SHP77 (cell line): ENCODE measurements at regions not wholly inside any gene's neighbourhood (a gene's known extent, or its start where the extent isn't known, plus 50 kb on each side); places are given as distances from the start of the nearest gene placed in this dataset.
"Not testable (repeated sequence)": the region's sequence is repeated elsewhere in the genome, so short reads cannot be mapped to it uniquely, and the experiment has no call there.

Experiments
- DNase-seq, 2 experiments: peaks; one replicate each; lab custom pipeline; 2025; lab: John Stamatoyannopoulos, UW

GRCh38 chr9:2279138-2279537 is 264.0 kb downstream of the SMARCA2 start:
- not testable (repeated sequence) for DNase-seq

DNA sequence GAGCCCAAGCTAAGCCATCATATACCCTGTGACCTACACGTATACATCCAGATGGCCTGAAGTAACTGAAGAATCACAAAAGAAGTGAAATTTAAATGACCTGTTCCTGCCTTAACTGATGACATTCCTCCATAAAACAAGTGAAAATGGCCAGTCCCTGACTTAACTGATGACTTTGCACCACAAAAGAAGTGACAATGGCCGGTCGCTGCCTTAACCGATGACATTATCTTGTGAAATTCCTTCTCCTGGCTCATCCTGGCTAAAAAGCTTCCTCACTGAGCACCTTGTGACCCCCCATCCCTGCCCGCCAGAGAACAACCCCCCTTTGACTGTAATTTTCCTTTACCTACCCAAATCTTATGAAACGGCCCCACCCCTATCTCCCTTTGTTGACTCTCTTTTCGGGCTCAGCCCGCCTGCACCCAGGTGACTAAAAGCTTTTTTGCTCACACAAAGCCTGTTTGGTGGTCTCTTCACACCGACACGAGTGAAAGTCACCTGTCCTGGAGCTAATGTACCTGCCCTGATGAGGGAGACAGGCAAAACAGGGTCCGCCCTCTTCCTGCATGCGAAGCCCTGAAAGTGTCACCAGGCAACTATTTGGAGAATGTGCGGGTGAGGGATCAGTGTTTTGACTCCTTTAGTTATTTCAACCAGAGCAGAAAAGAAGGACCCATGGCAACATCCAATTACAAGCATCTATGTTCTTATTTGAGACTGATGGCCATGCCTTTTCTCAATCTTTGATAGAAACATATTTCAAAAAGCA is 266.1 kb downstream of the SMARCA2 start:
- no peak for DNase-seq

GRCh38 chr9:2281803-2282185 is 266.6 kb downstream of the SMARCA2 start:
- DNase-seq, result no peak

- DNase-seq, result no peak
Measured at GRCh38 chr9:2284770-2285169, 269.6 kb downstream of the SMARCA2 start.

GRCh38 chr9:2285416-2286332 is 270.5 kb downstream of the SMARCA2 start:
- DNase-seq, result no peak

DNA sequence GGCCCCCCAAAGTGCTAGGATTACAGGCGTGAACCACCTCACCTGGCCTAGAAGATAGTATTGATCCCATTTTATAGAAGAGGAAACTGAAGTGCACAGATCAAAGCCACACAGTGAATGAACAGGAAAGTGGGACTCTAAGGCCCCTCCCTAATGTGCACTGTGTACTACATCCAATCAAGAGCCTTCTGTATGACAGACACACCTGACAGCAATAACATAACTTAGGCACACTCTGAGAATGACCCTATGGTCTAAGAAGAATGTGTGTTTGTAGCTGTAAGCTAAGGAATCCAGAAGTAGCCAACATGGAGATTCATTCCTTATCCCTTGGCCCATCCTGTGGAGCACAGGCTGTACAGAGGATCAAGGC is 271.2 kb downstream of the SMARCA2 start:
- no peak for DNase-seq

DNA sequence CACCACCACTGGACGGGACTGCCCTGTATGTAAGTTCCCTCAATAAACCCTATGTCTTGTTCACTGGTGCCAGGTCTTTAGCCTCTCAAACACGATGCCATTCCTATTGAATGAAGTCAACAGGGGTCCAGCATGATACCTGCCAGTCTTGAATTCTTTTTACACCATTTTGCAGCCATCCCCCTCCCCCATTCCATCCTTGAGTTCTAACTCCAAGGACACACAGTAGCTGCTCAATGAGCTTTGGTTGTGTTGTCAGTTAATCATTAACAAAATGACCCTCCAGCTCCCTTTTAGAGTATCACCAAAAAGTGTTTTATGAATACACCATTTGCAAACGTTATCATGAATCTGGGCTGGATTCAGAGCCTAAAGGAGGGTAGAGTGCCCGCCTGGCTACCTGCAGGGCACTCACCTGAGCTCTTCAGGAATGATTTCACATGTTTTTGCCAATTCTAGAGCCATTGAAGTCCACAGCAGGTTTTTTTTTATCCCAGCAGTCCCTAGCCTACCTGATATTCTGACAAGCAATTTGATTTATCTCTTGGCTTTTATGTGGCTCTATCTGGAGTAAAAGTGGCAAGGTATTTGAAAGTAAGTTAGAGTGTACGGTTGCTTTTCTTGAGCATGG is 271.8 kb downstream of the SMARCA2 start:
- DNase-seq, result no peak

DNA sequence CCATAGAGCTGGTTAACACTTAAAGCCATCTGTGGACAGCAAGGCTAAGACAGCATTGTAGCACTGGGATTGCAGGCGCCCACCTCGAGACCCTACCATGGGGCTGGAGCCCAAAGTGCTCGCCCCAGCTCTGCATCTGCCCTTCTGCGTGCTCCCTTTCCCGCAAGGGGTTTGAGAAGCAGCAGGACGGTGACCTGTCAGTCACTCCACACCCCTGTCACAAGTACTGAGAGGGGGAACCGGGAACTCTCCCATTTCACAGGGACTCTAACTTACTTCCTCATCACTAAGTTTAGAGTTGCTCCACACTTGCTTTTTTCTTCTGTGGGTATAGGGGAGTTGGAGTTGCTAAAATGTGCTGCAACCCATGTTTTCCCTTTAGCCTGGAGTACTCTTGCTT is 273.2 kb downstream of the SMARCA2 start:
- no peak for DNase-seq

DNA sequence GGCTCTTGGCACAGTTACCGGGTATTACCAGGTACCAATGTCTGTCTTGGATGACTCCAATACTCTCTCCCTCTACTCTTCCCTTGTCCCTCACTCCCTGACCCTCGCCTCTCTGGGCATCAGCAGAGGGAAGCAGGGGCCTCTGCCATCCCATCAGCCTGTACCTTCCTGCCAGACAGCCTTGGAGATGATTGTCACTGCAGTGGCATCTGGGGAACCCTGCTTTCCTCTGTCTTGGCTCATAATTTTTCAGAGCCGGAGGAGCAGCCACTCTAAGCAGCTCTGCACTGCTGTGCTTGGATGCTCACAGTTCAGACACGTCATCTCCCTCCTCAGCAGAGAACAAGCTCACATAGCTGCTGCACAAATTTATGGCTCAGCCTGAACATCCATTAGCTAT is 274.1 kb downstream of the SMARCA2 start:
- no peak for DNase-seq

GRCh38 chr9:2290382-2290781 is 275.2 kb downstream of the SMARCA2 start:
- DNase-seq, result no peak

DNA sequence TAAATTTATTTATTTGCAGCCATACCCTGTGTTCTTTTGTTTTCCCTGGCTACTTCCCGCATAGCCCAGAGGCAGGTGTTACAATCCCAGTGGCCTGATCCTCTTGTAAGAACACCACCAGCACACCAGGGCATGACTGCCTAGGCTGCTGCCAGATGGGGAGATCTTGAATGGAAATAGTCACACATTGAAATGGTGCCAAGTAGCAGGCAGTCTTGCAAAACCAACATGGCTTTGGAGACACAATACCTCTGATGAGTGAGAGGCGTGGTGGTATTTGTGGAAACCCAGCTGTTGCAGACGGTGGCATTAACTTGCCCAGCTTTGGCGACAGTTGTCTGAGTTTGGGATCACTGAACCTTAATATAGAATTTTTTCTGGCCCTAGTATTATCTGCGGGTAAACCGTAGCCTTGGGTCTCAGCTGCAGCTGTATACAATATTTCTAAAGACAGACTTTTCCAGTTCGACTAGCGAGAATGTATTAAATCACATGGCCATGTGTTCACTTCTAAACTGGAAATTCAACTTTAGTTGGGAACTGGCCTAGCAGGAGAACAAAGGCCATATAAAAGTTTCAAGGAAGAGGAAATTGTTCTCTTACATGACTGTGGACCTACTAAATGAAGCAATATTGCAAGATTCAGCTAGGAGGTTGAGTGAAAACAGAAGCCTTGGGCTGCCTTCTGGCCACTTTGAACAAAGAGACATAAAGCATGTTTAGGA is 277.0 kb downstream of the SMARCA2 start:
- DNase-seq, result peak; percentile 86 to 89

DNA sequence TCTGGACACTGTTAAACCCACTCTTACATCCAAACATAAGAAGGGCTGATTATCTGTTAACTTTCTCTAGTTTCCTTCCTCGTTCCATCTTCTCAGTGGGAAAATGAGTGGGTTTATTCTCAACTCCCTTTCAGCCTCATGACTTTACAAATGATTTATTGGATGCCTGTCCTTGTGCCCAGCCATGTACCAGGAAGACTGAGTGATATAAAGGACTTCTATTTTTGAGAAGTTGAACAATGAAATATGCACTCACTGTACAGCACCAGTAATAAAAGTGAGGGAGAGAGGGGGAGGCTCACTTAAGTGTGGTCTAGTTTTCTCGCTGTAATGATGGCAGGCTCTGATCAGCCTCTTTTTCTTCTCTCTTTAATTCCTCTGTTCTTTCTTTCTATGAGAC is 277.6 kb downstream of the SMARCA2 start:
- DNase-seq, result no peak

DNA sequence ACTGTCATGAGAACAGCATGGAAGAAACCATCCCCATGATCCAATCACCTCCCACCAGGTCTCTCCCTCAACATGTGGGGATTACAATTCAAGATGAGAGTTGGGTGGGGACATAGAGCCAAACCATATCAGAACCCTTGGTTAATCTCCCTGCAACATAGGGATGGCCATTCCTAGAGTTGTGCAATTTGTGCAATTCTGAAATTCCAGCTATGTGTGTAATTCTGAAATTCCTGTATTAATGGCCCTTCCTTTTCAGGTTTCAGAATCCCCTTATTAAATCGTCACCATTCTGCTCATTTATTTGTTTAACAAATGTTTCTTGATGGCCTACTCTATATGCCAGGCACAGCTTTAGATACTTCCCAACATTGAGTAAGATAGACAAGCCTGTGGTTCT is 282.6 kb downstream of the SMARCA2 start:
- DNase-seq, result no peak

GRCh38 chr9:2298217-2298616 is 283.1 kb downstream of the SMARCA2 start:
- no peak for DNase-seq

GRCh38 chr9:2299156-2299842 is 284.2 kb downstream of the SMARCA2 start:
- peak; percentile 82 to 93 for DNase-seq

DNA sequence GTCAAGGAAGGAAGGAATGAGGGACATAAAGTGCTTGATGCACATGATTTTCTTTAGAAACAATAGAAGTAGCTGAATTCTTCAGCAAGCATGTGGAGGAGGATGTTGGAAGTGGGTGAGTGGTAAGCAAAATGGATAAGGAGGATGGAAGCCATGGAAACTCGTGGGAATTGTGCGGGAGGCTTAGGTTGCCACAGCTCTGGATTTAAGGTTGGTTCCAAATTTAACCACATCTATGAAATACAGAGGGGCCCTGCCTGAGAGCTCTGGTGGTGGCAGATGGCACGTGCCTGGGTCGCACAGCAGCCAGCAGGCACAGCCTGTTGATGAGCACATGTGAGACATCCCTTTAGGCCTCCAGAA is 284.7 kb downstream of the SMARCA2 start:
- DNase-seq, result peak; percentile 8 to 19

GRCh38 chr9:2300325-2300724 is 285.2 kb downstream of the SMARCA2 start:
- no peak for DNase-seq

- DNase-seq, result no peak
Measured at GRCh38 chr9:2302606-2303005, 287.5 kb downstream of the SMARCA2 start.

DNA sequence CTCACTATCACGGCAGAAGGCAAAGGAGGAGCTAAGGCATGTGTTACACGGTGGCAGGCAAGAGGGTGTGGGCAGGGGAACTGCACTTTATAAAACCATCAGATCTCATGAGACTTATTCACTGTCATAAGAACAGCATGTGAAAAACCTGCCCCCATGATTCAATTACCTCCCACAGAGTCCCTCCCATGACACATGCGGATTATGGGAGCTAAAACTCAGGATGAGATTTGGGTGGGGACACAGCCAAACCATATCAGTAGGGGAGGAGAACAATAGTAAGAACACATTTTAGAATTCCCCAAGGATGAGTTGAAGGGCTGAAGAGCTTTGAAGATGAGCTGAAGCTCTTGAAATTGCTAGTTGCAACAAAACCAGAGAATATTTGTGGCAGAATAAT is 287.9 kb downstream of the SMARCA2 start:
- no peak for DNase-seq

GRCh38 chr9:2307480-2307879 is 292.3 kb downstream of the SMARCA2 start:
- no peak for DNase-seq

DNA sequence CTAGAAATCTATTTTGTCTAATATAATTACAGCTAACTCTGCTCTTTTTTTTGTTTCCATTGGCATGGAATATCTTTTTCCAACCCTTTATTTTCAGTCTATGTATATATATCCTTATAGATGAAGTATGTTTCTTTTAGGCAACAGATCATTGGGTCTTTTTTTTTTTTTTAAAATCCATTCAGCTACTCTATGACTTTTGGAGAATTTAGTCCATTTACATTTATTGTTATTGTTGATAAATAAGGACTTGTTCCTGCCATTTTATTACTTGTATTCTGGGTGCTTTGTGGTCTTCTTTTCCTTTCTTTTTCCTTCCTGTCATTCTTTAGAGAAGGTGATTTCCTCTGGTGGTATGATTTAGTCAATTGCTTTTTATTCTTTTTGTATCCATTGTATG is 296.8 kb downstream of the SMARCA2 start:
- no peak for DNase-seq

DNA sequence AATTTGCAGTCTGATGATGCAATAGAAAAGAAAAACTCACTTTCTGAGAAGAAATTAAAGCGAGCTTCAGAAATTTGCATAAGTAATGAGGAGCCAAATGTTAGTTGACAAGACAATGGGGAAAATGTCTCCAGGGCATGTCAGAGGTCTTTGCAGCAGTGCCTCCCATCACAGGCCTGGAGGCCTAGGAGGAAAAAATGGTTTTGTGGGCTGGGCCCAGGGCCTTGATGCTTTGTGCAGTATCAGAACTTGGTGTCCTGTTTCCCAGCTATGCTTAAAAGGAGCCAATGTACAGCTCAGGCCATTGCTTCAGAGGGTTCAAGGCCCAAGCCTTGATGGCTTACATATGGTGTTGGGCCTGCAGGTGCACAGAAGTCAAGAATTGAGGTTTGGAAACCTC is 298.4 kb downstream of the SMARCA2 start:
- no peak for DNase-seq
